GM19395 (cell line): ENCODE measurements at regions not wholly inside any gene's neighbourhood (a gene's known extent, or its start where the extent isn't known, plus 50 kb on each side); places are given as distances from the start of the nearest gene placed in this dataset.

ENCODE experiments used
- ATAC-seq: cut with Tn5 transposase; IDR thresholded peaks from one replicate; pipeline ENCODE4 v1.9.1; 2021; ENCODE audit warnings: mild to moderate bottlenecking, moderate library complexity; ENCODE audit not compliant: unreplicated experiment

- ATAC-seq: no peak
These were observed 733.3 kb downstream of the HACE1 start for GRCh38 chr6:104126315-104127005.

GRCh38 chr6:104123227-104123626 lies 736.5 kb downstream of the HACE1 start:
- ATAC-seq: no peak

DNA sequence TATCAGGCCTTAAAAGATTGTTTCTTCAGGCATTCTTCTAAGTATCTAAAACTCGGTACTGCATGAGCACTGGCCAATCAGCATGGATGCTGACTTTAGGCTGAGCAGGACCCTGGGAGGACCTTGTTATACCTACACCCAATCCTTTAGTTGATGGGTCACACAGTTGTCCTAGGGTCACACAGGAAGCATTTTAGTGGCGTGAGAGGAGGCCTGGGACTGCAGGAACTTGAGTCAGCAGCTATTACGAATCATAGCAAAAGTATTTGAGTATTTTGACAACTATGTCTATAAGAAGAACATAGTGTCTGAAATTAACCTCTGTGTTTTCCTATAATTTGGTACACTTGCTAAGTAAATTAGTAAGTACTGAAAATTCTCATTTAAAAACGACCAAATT lies 741.4 kb downstream of the HACE1 start:
- no peak for ATAC-seq

- no peak for ATAC-seq
These were observed 749.9 kb downstream of the HACE1 start for GRCh38 chr6:104109806-104110205.

GRCh38 chr6:104108634-104109033 lies 751.1 kb downstream of the HACE1 start:
- no peak for ATAC-seq

DNA sequence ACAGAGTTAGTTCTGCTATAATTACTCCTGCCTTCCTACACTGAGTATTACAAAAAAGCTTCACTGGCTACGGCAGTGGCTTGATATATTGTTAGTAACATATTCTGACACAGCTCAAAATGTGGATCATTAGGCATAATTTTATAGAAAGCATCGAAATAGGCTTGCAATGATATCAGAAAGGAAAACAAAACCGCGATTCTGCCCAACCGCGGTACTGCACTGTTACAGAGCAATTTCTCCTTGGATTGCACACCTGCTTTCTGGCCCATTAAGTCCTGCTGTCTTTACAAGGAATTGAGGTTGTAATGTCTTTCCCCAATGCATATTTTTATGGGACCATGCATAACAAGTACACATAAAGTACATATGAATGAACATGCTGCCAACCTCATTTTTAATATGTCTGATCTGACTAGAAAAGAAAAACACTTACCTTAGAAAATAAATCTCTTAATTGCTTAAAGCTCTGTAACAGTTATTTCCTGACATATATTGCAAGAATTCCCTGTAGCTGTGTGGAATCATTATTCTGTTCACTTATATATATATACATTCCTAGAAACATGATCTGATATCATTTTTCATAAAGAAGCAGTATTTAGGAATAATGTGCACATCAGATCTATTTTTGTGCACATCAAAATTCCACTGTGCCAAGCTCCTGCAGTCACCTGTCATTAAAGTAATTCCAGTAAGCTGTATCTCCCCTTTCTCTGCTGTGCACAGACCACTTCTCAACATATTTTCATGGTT lies 763.9 kb downstream of the HACE1 start:
- ATAC-seq: no peak

- no peak for ATAC-seq
These were observed 772.0 kb downstream of the HACE1 start for GRCh38 chr6:104087765-104088164.

DNA sequence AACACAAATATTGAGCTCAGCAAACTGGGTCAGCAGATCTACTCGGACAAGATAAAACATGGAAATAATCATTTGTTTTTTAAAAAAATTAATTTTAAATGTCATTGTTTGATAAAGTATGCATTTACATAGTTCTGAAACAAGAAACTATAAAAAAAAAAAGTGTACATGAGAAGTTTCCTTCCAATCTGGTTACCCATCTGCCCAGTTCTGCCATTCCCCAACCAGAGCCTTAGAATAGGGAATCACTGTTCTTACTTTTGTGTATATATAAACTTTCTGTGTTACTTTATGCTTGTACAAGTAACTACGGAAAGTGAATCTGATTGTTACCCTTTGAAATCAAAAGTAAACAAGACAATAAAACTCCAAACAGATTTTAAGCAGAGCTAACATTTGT lies 791.4 kb downstream of the HACE1 start:
- no peak for ATAC-seq

DNA sequence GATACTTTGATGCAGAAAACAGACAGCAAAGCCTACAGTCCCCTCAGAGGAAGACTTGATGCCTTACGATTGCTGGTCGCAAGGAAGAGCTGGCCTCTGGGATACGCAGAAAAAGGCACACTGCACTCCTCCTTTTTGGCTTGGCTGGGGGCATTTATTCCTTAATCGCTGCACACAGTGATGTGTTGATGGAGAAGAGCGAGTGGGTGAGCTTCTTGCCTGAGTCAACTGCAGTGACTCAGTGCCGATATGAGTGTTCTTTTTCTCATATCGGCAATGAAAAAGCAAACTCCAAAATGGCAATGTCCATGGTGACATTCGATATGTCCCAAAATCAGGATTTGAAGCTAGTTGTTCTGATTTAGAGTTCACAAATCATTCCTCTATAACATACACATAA lies 794.8 kb downstream of the HACE1 start:
- no peak for ATAC-seq

GRCh38 chr6:104050455-104050854 lies 809.3 kb downstream of the HACE1 start:
- no peak for ATAC-seq

- ATAC-seq: no peak
These were observed 813.3 kb downstream of the HACE1 start for GRCh38 chr6:104046426-104046825.

DNA sequence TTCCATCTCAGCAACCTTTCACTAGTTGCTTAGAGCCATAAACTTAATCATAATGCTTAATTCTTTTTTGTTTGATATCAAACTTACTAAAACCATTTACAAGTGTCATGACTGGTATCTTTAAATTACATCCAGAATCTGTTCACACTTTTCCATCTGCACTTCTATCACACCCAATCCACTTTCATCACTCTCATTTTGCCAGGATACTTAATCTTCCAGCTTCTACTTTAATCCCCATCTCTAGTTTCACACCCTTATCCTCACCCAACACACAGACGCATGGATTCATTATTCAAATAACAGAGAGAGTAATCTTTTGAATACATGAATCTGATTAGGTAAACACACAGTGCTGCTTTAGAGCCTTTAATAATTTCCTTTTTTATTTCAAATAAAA lies 828.4 kb downstream of the HACE1 start:
- no peak for ATAC-seq

GRCh38 chr6:104022126-104022525 lies 837.6 kb downstream of the HACE1 start:
- no peak for ATAC-seq

DNA sequence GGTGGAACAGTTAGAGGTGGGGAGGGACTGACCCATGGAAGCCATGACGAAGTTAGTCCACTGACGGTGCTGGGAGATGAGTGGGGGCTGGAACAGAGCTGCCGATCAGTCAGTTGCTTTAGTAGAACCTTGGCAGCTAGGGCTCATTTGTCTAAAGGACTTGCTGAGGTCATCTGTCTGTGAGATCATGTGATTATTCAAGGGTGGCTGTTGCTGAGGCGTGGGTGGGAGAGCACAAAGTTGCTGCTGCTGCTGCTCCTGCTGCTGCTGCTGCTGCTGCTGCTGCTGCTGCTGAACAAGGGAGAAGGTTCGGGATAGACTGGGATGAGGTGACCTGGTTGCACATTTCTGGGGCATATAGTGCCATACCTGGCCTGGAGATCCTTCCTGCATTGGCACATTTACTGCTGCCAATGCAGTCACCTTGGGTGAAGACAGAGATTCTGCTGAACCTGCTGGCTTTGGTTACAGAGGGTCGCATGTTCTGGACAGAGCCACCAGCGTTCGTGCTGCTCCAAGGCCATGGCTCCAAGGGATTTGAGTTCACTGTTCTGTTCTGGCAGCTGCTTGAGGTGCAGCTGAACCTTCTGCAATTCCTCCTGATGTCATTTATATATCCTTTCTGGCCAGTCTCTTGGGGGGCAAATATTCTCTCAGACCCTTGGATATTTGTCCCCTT lies 840.5 kb downstream of the HACE1 start:
- no peak for ATAC-seq

- ATAC-seq: no peak
These were observed 842.0 kb downstream of the HACE1 start for GRCh38 chr6:104017410-104018381.

DNA sequence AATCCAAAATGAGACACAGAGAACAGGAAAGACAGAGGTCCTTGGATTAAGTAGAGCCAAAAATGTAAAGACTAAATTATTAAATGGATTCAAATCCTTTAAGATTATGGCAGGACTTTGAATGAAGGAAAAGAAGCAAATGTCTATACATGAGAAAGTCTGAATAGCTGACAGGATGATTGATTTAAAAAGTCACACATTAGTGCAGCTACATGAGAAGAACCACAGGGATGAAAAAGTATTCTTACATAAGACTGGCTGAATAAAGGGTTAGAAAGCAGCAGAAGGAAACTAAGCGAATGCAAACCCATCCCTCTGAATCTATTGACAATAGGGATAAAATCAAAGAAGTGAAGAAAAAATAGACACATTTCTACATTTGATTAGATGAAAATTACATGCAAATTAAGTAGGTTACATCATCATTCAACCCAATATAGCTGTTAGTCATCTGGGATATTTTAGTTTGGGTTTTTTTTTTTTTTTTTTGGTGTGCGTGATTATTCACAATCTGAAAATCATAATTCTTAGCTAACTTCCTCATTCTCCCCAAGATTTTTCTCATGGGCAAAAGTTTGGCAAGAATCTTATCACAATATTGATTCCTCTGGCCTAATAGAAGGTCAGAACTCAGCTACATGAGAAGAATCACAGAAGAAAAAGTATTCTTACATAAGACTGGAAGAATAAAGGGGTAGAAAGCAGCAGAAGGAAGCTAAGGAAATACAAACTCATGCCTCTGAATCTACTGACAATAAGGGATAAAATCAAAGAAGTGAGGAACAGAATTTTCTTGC lies 845.4 kb downstream of the HACE1 start:
- ATAC-seq: no peak

DNA sequence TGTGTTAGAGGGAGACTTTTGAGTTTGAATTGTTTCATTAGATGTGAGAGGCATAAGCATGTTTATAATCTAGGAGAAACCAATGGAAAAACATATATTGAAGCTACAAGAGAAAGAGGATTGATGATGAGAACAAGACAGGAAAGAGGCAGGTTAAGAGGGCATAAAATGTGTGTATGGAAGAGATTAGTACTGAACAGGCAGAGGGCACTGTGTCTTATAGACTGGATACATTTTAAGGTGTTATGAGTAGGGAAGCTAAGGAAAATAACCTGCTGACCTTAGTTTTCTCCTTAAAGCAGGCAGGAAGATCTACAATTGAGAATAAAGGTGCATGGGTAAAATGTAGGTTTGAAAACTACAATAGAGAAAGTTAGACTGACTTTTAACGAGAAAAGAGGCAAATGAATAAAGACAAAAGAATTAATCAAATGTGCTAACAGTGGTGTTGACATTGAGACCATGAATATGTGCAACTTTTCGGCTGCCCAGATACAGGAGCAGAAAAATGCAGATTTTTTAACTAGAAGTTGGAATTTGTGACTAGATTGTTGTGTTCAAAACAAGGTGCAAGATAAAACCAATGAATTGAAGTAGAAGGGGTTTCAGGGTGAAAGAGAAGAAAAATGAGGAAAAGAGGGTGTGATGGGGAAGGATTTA lies 846.3 kb downstream of the HACE1 start:
- no peak for ATAC-seq

DNA sequence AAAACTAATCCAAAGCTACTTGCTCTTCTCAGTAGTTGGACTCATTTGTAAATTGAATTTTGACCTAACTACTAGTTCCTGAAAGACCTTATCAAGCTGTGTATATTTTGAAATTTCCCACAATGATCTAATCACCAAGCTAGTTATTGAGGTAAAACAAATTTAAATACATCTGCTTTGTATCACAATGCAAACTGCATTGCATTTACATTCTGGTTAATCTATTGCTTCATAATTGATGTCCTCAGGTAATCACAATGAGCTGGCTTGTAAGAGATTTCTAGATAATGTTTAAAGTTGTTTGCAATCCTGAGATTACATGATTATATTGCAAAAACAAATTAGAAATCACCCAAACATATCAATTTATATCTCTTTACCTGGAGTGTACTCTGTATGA lies 848.8 kb downstream of the HACE1 start:
- ATAC-seq: no peak

GRCh38 chr6:104003803-104004516 lies 855.8 kb downstream of the HACE1 start:
- no peak for ATAC-seq
